Suppressor macrophage treated with lipopolysaccharide for 4 hours (primary cell): ENCODE measurements at regions not wholly inside any gene's neighbourhood (a gene's known extent, or its start where the extent isn't known, plus 50 kb on each side); places are given as distances from the start of the nearest gene placed in this dataset.

ENCODE experiments used
- DNase-seq: peaks from one replicate; pipeline ENCODE4 v3.0.0-alpha.2; 2020

DNA sequence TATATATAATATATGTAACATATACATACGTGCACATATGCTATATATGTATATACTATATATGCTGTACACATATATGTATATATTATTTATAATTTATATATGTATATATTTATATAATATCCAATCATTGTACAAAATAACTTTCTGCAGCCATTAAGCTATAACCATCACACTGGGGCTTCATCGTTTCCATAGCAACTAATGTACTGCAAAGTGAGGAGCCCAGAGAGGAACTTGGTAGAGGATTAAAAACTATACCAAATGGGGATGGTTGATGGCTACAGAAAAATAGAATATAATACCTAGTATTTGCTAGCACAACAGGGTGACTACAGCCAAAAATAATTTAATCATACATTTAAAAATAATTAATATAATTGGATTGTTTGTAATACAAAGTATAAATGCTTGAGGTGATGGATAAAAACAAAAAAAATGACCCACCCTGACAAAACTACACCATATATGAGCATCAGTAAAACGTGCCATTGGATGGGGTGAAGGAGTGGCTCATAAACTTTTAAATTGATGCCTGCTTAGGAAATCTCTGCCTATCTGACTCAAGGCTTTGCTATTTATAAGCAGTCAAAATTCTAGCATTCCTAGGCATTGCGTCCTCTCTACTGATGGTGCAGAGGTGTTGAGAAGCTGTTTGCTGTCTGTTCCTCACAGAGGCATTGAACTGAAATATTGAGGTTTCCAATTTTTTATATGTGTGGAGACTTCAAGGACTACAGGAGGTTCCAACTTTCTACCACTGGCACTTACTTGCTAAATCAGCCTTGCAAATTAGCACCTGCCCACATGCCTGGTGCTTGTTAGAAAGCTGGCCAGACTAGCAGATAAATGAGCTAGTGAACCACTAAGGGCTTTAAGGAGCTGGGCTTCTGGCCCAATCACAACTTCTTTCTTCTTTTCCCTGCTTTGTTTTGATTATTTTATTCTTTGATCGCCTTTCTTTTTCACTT is 190.1 kb downstream of the SCP2D1 start:
- DNase-seq = no peak

- no peak for DNase-seq
Measured at GRCh38 chr20:19004975-19005374, 191.4 kb downstream of the SCP2D1 start.

DNA sequence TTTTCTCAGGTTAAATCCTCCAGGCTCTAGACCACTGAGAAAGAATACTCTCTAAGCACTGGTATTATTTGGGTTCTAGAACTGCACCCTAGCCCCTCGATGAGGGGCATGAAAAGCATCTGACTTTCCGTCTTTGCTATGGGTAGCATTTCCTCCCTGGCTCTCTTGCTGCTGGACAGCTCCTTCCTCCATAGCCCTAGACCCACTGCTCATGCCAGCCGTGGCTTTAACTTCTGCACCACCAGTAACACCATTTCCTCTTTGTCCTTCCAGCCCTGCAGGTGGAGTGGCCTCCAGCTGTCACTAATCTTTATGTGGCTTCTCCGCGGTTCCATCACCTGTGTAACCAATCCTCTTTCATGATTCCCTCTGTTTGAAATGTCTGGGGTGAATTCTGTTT is 194.9 kb downstream of the SCP2D1 start:
- no peak for DNase-seq

GRCh38 chr20:19009081-19009688 is 195.6 kb downstream of the SCP2D1 start:
- peak; percentile 36 for DNase-seq

GRCh38 chr20:19012676-19013075 is 199.1 kb downstream of the SCP2D1 start:
- peak; percentile 22 for DNase-seq

DNA sequence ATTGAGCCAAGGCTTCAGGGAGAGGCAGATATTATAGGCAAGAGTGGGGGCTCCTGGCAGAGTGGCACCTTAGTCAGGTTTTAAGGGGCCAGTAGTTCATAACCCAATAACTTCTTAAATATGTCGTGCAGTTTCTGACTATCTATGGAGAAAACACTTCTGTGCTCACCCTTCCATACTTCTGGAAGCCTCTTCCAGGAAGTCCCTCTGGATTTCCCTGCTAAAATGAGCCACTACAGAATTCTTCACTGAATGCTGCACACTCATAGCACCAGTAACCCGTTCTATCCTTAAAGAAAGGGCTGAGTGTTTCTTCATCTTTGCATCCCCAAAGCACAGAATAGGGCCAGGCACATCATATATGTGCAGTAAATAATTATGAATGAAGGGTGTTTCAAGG is 198.5 kb upstream of the SLC24A3 start:
- DNase-seq = no peak

DNA sequence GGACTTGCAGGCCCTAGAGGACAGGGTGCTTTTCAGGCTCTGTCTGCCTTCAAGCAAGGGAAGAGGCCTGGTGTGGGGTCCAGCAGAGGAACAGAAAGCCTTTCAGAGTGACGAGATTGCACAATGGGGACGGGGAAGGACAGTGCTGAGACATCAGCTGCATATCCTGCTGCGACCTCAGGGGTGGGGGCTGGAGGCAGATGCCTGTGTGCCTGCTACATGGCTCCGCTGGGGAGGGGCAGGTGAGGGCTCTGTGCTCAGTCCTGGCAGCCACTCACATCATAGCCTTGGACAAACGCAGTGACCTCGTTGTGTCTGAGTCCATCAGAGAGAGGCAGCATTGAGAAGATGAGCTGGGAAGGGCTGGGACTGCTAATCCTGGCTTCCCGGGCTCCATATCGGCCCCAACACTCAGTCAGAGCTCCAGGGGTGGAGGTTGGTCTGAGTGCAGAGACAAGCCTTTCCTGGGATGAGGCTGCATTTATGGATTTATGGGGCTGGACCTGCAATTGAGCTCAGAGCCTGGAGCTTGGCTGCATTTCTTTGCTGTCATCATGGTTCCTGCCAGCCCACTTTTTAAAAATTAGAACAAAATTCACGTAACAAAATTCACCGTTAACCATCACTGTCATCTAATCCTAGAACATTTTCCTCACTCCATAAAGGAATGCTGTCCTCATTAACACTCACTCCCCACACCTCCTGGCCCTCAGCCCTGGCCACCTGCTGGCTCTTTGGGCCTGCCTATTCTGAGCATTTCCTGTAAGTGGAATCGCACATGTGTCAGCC is 196.9 kb upstream of the SLC24A3 start:
- peak; percentile 55 for DNase-seq

- no peak for DNase-seq
Measured at GRCh38 chr20:19016140-19016497, 196.3 kb upstream of the SLC24A3 start.

- DNase-seq = no peak
Measured at GRCh38 chr20:19017104-19017690, 195.2 kb upstream of the SLC24A3 start.

DNA sequence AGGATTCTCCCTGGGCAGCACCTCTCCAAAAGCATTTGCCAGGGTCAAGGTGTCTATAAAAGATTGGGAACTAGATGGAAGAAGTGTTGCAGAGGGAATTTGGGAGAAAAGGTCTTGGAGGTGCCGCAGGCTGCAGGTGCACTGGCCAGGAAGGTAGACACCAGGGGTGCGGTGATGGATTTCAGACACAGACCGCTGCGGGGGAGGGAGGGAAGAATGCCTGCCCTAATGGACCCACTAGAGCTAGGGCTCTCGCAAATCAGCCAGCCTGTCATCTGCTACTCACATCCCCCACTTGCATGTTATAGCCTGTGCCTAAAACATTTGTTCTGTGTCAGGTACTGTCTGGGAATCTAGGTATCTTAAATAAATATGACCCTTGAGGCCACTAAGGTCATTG is 193.6 kb upstream of the SLC24A3 start:
- DNase-seq = no peak

- no peak for DNase-seq
Measured at GRCh38 chr20:19019734-19020364, 192.6 kb upstream of the SLC24A3 start.

GRCh38 chr20:19021406-19022117 is 190.9 kb upstream of the SLC24A3 start:
- no peak for DNase-seq

DNA sequence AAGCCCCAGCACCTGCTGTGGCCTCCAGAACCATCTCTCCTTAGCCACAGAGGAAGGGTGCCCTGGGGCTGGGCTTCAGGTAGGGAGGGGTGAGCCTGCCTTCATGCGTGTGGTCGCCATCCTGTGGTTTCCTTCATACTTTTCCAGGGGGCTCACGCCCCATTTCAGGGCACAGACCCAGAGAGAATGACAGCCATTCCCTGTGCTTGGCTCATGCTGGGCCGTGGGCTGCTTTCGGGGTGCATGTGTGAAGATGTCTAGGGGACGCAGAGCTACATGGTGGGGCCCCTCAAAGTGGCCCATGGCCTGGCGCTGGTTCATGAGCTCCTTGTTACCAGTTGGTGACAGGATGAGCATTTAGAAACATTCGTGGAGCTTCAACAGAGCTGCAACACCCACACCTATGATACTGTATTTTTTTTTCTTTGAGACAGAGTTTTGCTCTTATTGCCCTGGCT is 190.3 kb upstream of the SLC24A3 start:
- DNase-seq = no peak

GRCh38 chr20:19022791-19023448 is 189.5 kb upstream of the SLC24A3 start:
- DNase-seq = no peak

GRCh38 chr20:19024296-19025035 is 188.0 kb upstream of the SLC24A3 start:
- no peak for DNase-seq

DNA sequence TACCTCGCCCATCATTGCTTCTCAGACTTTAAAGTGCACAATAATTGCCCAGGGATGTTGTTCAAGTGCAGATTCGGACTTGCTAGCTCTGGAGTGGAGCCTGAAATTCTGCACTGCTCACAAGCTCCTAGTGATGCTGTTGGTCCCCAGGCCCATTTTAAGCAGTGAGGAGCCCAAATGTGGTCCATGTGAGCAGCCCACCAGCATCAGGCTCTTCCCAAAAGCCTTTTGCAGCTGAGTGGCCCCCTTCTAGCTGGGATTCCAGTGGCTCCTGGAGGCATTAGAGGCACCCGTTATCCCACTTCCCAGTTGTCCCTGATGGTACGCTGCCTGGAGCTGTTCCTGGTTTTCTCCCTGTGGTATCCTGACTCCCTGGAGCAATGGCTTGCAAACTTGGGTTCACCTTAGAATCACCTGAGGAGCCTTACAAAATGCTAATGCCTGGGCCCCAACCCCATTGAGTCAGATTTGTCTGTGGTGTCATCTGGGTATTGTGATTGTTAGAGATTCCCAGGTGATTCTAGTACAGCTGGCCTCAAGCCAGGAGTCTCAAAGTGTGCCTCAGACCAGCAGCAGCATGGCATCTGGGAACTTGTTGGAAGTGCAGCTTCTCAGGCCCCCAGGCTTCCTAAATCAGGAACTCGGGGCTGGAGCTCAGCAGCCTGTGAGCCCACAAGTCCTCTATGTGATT is 186.9 kb upstream of the SLC24A3 start:
- no peak for DNase-seq

- no peak for DNase-seq
Measured at GRCh38 chr20:19026121-19026878, 186.1 kb upstream of the SLC24A3 start.

DNA sequence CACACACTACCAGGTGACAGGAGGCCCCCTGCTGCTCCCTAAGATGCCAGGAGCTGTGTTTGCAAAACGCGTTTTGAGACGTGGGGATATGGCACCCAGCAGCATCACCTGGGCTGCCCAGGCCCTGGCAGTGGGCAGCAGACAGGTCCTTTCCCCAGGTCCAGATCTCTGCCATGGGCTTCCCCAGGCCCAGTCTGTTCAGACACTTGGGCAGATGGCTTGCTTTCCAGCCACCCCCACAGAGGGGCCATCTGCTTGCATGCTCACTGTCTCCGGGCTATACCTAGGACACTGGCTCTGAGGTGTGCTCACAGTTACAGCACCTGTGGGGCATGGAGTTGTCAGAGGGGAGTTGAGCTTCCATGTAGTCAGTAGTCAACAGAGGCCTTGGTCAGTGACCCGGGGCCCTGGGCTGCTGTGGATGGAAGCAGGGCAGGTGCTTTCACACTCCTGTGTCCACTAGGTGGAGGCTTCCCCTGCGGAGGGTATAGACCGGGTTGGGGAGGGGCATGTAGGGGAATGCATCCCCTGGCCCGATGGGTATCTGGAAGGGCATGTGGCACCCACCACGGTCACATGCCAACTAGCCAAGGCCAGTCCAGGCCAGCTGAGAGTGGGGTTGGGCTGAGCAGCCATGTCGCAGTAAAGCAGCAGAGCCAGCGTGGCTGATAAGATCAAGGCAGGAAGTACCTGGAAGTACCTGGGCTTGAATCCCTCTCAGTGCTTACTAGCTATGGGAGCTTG is 185.4 kb upstream of the SLC24A3 start:
- DNase-seq = no peak
